OCI-LY3 (cell line): ENCODE measurements at regions not wholly inside any gene's neighbourhood (a gene's known extent, or its start where the extent isn't known, plus 50 kb on each side); places are given as distances from the start of the nearest gene placed in this dataset.

Experiments used
- EZH2phosphoT487 ChIP-seq: fragments of 200-600 bp; shearing (Covaris generic); IDR thresholded peaks from 2 replicates; pipeline ENCODE4 v1.6.1; 2018; ENCODE audit warnings: antibody characterized with exemption, mixed run types, low read depth
- TF ChIP-seq, protein P1 (sequence below): fragments of 200-600, 300-600 bp; sonication (generic); IDR thresholded peaks from 2 replicates; pipeline ENCODE4 v1.5.1; 2014; ENCODE audit warnings: antibody characterized with exemption, low read length, low read depth

DNA sequence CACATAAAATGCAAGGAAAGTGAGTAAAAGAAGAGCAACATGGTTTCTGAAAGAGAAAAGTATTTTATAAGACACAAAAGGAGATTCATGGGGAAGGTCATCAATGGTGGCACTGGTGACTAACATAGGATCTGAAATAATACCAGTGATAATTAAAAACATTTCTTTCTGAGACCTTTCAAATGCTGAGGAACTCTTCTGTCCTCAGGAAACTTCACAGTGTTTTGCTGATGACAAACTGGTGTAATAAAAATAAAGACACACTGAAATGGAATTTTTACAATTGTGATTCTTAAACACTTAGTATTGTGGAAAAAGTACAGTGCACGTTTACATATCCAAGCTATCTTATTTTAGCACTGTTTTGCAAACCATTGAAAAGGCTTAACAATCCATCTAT lies 80.4 kb upstream of the ZBTB20 start:
- TF ChIP-seq, protein P1, sequence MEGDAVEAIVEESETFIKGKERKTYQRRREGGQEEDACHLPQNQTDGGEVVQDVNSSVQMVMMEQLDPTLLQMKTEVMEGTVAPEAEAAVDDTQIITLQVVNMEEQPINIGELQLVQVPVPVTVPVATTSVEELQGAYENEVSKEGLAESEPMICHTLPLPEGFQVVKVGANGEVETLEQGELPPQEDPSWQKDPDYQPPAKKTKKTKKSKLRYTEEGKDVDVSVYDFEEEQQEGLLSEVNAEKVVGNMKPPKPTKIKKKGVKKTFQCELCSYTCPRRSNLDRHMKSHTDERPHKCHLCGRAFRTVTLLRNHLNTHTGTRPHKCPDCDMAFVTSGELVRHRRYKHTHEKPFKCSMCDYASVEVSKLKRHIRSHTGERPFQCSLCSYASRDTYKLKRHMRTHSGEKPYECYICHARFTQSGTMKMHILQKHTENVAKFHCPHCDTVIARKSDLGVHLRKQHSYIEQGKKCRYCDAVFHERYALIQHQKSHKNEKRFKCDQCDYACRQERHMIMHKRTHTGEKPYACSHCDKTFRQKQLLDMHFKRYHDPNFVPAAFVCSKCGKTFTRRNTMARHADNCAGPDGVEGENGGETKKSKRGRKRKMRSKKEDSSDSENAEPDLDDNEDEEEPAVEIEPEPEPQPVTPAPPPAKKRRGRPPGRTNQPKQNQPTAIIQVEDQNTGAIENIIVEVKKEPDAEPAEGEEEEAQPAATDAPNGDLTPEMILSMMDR = no peak
- TF ChIP-seq EZH2phosphoT487 = no peak
